ENCODE measurements at regions not wholly inside any gene's neighbourhood (a gene's known extent, or its start where the extent isn't known, plus 50 kb on each side); places are given as distances from the start of the nearest gene placed in this dataset.

GRCh38 chr4:131093303-131093702 is 1997.4 kb downstream of the C4orf33 start:
- no peak overlapping the region for H2AK5ac ChIP-seq (ENCODE audit: low read depth, low read length)
- H4K5ac ChIP-seq (ENCODE audit: low read depth, low read length) = no peak overlapping the region
- DNase-seq (no peak), ATAC-seq (ENCODE audit: low read depth) (no peak)
- no peak overlapping the region for H2AFZ ChIP-seq (replicated peaks; ENCODE audit: low read length, poor library complexity)
- dilution Hi-C loops (cut with HindIII; ENCODE audit: low sequenced_read_pairs, unreplicated experiment) = no loop called here
- H3K14ac ChIP-seq (replicated peaks; ENCODE audit: low read depth, low read length) = no peak overlapping the region
- TF ChIP-seq RAD21 (IDR thresholded peaks at IDR 0.05; ENCODE audit: low read length) = no peak
- TF ChIP-seq MAZ (IDR thresholded peaks at IDR 0.05; ENCODE audit: borderline replicate concordance, low read depth, low read length) = no peak
- no peak for TF ChIP-seq MAFK (IDR thresholded peaks at IDR 0.05; ENCODE audit: low read depth, low read length)
- no peak for TF ChIP-seq RFX5 (IDR thresholded peaks at IDR 0.05; ENCODE audit: low read depth, low read length)
- no peak for TF ChIP-seq RCOR1 (IDR thresholded peaks at IDR 0.05; ENCODE audit: insufficient replicate concordance, low read length)
- TF ChIP-seq NFE2L2 (IDR thresholded peaks at IDR 0.05; ENCODE audit: low read depth, low read length) = no peak
- no peak for TF ChIP-seq USF2 (IDR thresholded peaks at IDR 0.05; ENCODE audit: low read depth, low read length)
- TF ChIP-seq MXI1 (IDR thresholded peaks at IDR 0.05; ENCODE audit: borderline replicate concordance, low read depth, low read length) = no peak
- TF ChIP-seq ELK1 (IDR thresholded peaks at IDR 0.05; ENCODE audit: borderline replicate concordance, low read depth, low read length) = no peak
- TF ChIP-seq SMC3 (IDR thresholded peaks at IDR 0.05; ENCODE audit: low read depth, low read length) = no peak
- no peak for TF ChIP-seq BHLHE40 (IDR thresholded peaks at IDR 0.05; ENCODE audit: low read depth, low read length)
- TF ChIP-seq CHD1 (IDR thresholded peaks at IDR 0.05; ENCODE audit: low read depth, low read length) = no peak
- no peak for TF ChIP-seq FOS (IDR thresholded peaks at IDR 0.05; ENCODE audit: low read depth, low read length)
- TF ChIP-seq CEBPB (IDR thresholded peaks at IDR 0.05; ENCODE audit: low read depth, low read length) = no peak
- no peak for TF ChIP-seq CTCF (conservative IDR thresholded peaks at IDR 0.05; ENCODE audit: low read depth, low read length)
- no peak for TF ChIP-seq POLR2A (IDR thresholded peaks at IDR 0.05; ENCODE audit: low read depth, low read length)
- no peak overlapping the region for H2BK15ac ChIP-seq (ENCODE audit: low read depth, low read length)
- H2BK120ac ChIP-seq (ENCODE audit: low read depth, low read length) = no peak overlapping the region
- no peak overlapping the region for H3K23ac ChIP-seq (ENCODE audit: low read depth, low read length)
- H4K8ac ChIP-seq (ENCODE audit: low read depth in 2 of 2, low read length in 2 of 2) = no peak overlapping the region
- BruUV-seq (replicated peaks) = no TSS peak
- no peak overlapping the region for H3K9ac ChIP-seq (ENCODE audit: low read depth, low read length)
- no peak overlapping the region for H4K91ac ChIP-seq (ENCODE audit: insufficient read depth, low read depth, low read length)
- no peak overlapping the region for H2BK5ac ChIP-seq (ENCODE audit: low read depth, low read length, poor library complexity, severe bottlenecking)
- H3K4ac ChIP-seq (ENCODE audit: low read depth, low read length) = no peak overlapping the region
- WGBS, 2 experiments (ENCODE audit: extremely low coverage in 2 of 2, insufficient read length in 1 of 2) = no CpG with 5 or more reads among the region's 2 CpGs
- POLR2A ChIA-PET (ENCODE audit: unreplicated experiment) = no interaction called here
- no peaks in the 10 kb centered on the region for H3K27me3 ChIP-seq (ENCODE audit: control insufficient read depth, insufficient read depth, low read length)
- H3K4me1 ChIP-seq (ENCODE audit: control insufficient read depth, insufficient read depth, low read length) = no peaks in the 10 kb centered on the region
- H3K79me1 ChIP-seq (ENCODE audit: low read depth in 1 of 2, low read length in 2 of 2) = no peaks in the 10 kb centered on the region
- no peaks in the 10 kb centered on the region for H3K9me3 ChIP-seq (ENCODE audit: control insufficient read depth, insufficient read depth, low read length)
- CTCF ChIA-PET = no interaction called here
- H4K20me1 ChIP-seq (ENCODE audit: insufficient read depth, low read length) = no peaks in the 10 kb centered on the region
- H3K4me3 ChIP-seq (ENCODE audit: insufficient read depth, low read depth, low read length) = no peak overlapping the region
- intact Hi-C loops (cut with micrococcal nuclease) = loop anchor here (10.0 kb wide), 2 partner anchors 551 to 1521 kb away; no protein-coding TSS in a partner anchor
- H3K27ac ChIP-seq (ENCODE audit: insufficient read depth, low read length) = no peak overlapping the region
- no peak overlapping the region for H3K56ac ChIP-seq (ENCODE audit: extremely low read depth, insufficient read depth, low read length)
- H3K36me3 ChIP-seq (ENCODE audit: control insufficient read depth, insufficient read depth, low read length) = no peaks in the 10 kb centered on the region
- no peak overlapping the region for H3K4me2 ChIP-seq (ENCODE audit: low read depth, low read length)
- no peak overlapping the region for H2BK20ac ChIP-seq (ENCODE audit: low read depth, low read length)
- no peak overlapping the region for H3K18ac ChIP-seq (ENCODE audit: low read depth, low read length)
- in situ Hi-C loops (cut with MboI; ENCODE audit: low sequenced_read_pairs) = no loop called here
- no peaks in the 10 kb centered on the region for H3K9me1 ChIP-seq (ENCODE audit: insufficient read depth, low read length)
- no peak overlapping the region for H2AK9ac ChIP-seq (replicated peaks; ENCODE audit: low read depth, low read length, poor library complexity)

Data from IMR-90 (cell line).